Prostate gland (tissue), 2 donors: ENCODE measurements at regions not wholly inside any gene's neighbourhood (a gene's known extent, or its start where the extent isn't known, plus 50 kb on each side); places are given as distances from the start of the nearest gene placed in this dataset.
"Not testable (repeated sequence)": the region's sequence is repeated elsewhere in the genome, so short reads cannot be mapped to it uniquely, and the experiment has no call there.

Source experiments
- DNase-seq: peaks from one replicate; pipeline ENCODE4 v3.0.0-alpha.2; 2019; ENCODE audit warnings: low spot score
- H3K27ac ChIP-seq, 2 donors: fragments of 200-600 bp; sonication (generic); 2 replicates each; pipeline ENCODE4 v1.5.1; 2017 to 2019
- H3K27me3 ChIP-seq: fragments of 200-600 bp; sonication (generic); replicated peaks from 2 replicates; pipeline ENCODE4 v1.5.1; 2019; ENCODE audit not compliant: insufficient read depth
- H3K36me3 ChIP-seq, 2 donors: fragments of 200-600 bp; sonication (generic); 1 replicate in 1 of 2; 2 replicates in 1 of 2; pipeline versions ENCODE4 v1.5.1 to v1.8.1; 2017 to 2019
- H3K4me1 ChIP-seq: fragments of 200-600 bp; sonication (generic); replicated peaks from 2 replicates; pipeline ENCODE4 v1.5.1; 2019
- H3K4me3 ChIP-seq, 2 donors: fragments of 200-600 bp; sonication (generic); 2 replicates each; pipeline ENCODE4 v1.5.1; 2017 to 2019
- H3K9me3 ChIP-seq: fragments of 200-600 bp; sonication (generic); 2 replicates; pipeline ENCODE4 v1.5.1; 2017
- CTCF ChIP-seq, 4 experiments: fragments of 200-600 bp in 2 of 4; fragments of 450-650 bp in 2 of 4; sonication (generic) in 2 of 4; IDR thresholded peaks; 1 replicate in 3 of 4; 2 replicates in 1 of 4; pipeline ENCODE4 v1.5.1; 2016 to 2019; ENCODE audit warnings: antibody characterized with exemption in 4 of 4, mild to moderate bottlenecking in 2 of 4, moderate library complexity in 2 of 4
- POLR2A ChIP-seq: fragments of 450-650 bp; IDR thresholded peaks from one replicate; pipeline ENCODE4 v1.6.1; 2016; ENCODE audit warnings: antibody characterized with exemption, mild to moderate bottlenecking
- POLR2AphosphoS5 ChIP-seq: sonication (generic); formaldehyde crosslinking; IDR thresholded peaks from one replicate; pipeline ENCODE4 v1.6.1; 2017; ENCODE audit warnings: antibody characterized with exemption
- whole genome bisulfite sequencing: methylation state at CpG from one replicate; pipeline ENCODE4 v1.1.5; 2018; 5-methylcytosine and 5-hydroxymethylcytosine counted together
- intact Hi-C: fragments of 100-400 bp; cut with DNase I; formaldehyde crosslinking; loops from one replicate; pipeline ENCODE4 v1.14.2; 2022

- TF ChIP-seq CTCF (IDR thresholded peaks at IDR 0.05) = no peak
- TF ChIP-seq POLR2A = no peak
- TF ChIP-seq POLR2AphosphoS5 = no peak
- no peaks in the 10 kb centered on the region for H3K9me3 ChIP-seq
- DNase-seq = no peak
- intact Hi-C loops = no loop called here
- H3K27ac ChIP-seq = no peak overlapping the region
- H3K27me3 ChIP-seq = no peaks in the 10 kb centered on the region
- 17% methylated on average over 3 of the region's 3 CpGs for WGBS
- H3K4me3 ChIP-seq = no peak overlapping the region
- no peaks in the 10 kb centered on the region for H3K36me3 ChIP-seq
- no peaks in the 10 kb centered on the region for H3K4me1 ChIP-seq
Observed at GRCh38 chr11:42870480-42870879, 441.3 kb upstream of the API5 start.

DNA sequence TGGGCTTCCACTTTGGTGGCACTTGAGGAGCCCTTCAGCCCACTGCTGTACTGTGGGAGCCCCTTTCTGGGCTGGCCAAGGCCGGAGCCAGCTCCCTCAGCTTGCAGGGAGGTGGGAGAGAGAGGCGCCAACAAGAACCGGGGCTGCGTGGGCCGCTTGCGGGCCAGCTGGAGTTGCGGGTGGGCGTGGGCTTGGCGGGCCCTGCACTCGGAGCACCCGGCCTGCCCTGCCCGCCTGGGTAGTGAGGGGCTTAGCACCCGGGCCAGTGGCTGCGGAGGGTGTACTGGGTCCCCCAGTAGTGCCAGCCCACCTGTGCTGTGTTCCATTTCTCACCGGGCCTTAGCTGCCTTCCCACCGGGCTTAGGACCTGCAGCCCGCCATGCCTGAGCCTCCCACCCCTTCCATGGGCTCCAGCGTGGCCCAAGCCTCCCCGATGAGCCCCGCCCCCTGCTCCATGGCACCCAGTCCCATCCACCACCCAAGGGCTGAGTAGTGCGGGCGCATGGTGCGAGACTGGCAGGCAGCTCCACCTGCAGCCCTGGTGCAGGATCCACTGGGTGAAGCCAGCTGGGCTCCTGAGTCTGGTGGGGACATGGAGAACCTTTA lies 437.9 kb upstream of the API5 start:
- H3K36me3 ChIP-seq, H3K27ac ChIP-seq, intact Hi-C loops, H3K4me3 ChIP-seq, H3K9me3 ChIP-seq, DNase-seq, H3K4me1 ChIP-seq, H3K27me3 ChIP-seq: not testable (repeated sequence)
- 96% methylated on average over 23 of the region's 23 CpGs for WGBS

- 88% methylated on average over 7 of the region's 17 CpGs for WGBS
- intact Hi-C loops, H3K9me3 ChIP-seq, H3K27me3 ChIP-seq, DNase-seq, H3K27ac ChIP-seq, H3K4me1 ChIP-seq, H3K4me3 ChIP-seq, H3K36me3 ChIP-seq: not testable (repeated sequence)
Observed at GRCh38 chr11:42881335-42881734, 430.5 kb upstream of the API5 start.

GRCh38 chr11:42890773-42891172 lies 421.0 kb upstream of the API5 start:
- WGBS = 62% methylated on average over 2 of the region's 2 CpGs
- Histone ChIP-seq H3K4me1 (no peaks in the 10 kb centered on the region), H3K9me3 (no peaks in the 10 kb centered on the region), H3K4me3 (no peak overlapping the region), H3K27me3 (no peaks in the 10 kb centered on the region), H3K36me3 (no peaks in the 10 kb centered on the region), H3K27ac (no peak overlapping the region)
- intact Hi-C loops = no loop called here
- DNase-seq = no peak
- TF ChIP-seq POLR2A (no peak), POLR2AphosphoS5 (no peak), CTCF (IDR thresholded peaks at IDR 0.05) (no peak)

DNA sequence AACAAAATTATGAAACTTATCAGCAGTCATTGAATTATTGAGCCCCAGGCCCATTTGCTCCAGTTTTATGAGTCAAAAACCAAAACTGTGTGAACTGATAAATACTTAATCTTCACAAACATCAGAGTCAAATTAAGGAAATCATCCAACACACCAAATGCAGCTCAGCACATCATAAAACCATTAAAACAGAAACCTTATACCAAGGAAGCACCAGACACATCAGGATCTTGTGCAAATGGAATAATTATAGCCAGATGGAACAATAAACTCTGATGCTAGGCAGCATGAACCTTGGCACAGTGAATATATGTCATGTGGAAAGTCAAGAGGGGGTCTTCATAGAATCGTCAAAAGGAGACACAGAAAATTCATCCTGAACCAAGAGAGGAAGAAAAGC lies 410.7 kb upstream of the API5 start:
- Histone ChIP-seq H3K4me1 (no peaks in the 10 kb centered on the region), H3K4me3 (no peak overlapping the region), H3K27ac (no peak overlapping the region), H3K36me3 (no peaks in the 10 kb centered on the region), H3K9me3 (no peaks in the 10 kb centered on the region), H3K27me3 (no peaks in the 10 kb centered on the region)
- no peak for DNase-seq
- TF ChIP-seq CTCF (IDR thresholded peaks at IDR 0.05) (no peak), POLR2AphosphoS5 (no peak), POLR2A (no peak)
- WGBS = 48% methylated on average over 1 of the region's 1 CpG
- intact Hi-C loops = no loop called here

GRCh38 chr11:42906226-42906625 lies 405.6 kb upstream of the API5 start:
- Histone ChIP-seq H3K4me1 (no peaks in the 10 kb centered on the region), H3K27me3 (no peaks in the 10 kb centered on the region), H3K27ac (no peak overlapping the region), H3K9me3 (no peaks in the 10 kb centered on the region), H3K36me3 (no peaks in the 10 kb centered on the region), H3K4me3 (no peak overlapping the region)
- intact Hi-C loops = no loop called here
- no peak for DNase-seq
- 35% methylated on average over 7 of the region's 7 CpGs for WGBS
- no peak for TF ChIP-seq POLR2AphosphoS5
- TF ChIP-seq CTCF (IDR thresholded peaks at IDR 0.05) = no peak
- TF ChIP-seq POLR2A = no peak
